Lower lobe of right lung (tissue), 2 donors: ENCODE measurements at regions not wholly inside any gene's neighbourhood (a gene's known extent, or its start where the extent isn't known, plus 50 kb on each side); places are given as distances from the start of the nearest gene placed in this dataset.
A peak's percentile ranks its signal among the peaks of the same experiment; 100 is the strongest.

Experiments
- ATAC-seq, 2 donors: fragments of 200-7000 bp; cut with Tn5 transposase; one replicate each; pipeline ENCODE4 v1.9.1; 2020 to 2022; ENCODE audit warnings: mild to moderate bottlenecking in 2 of 2, moderate library complexity in 2 of 2
- DNase-seq: peaks from one replicate; pipeline ENCODE4 v3.0.0-alpha.2; 2020
- H3K27ac ChIP-seq: fragments of 200-600 bp; one replicate; pipeline ENCODE4 v1.8.0; 2022
- H3K27me3 ChIP-seq: fragments of 200-600 bp; one replicate; pipeline ENCODE4 v1.8.0; 2022; ENCODE audit warnings: low read depth
- H3K36me3 ChIP-seq: fragments of 200-600 bp; one replicate; pipeline ENCODE4 v1.8.0; 2022; ENCODE audit warnings: mild to moderate bottlenecking
- H3K4me1 ChIP-seq: fragments of 200-600 bp; one replicate; pipeline ENCODE4 v1.8.0; 2022
- H3K4me3 ChIP-seq: fragments of 200-600 bp; one replicate; pipeline ENCODE4 v1.8.0; 2022; ENCODE audit warnings: mild to moderate bottlenecking
- H3K9me3 ChIP-seq: fragments of 200-600 bp; one replicate; pipeline ENCODE4 v1.8.0; 2022
- intact Hi-C: fragments of 100-400 bp; cut with DNase I; formaldehyde crosslinking; loops from one replicate; pipeline ENCODE4 v1.11.0; 2022
- TF ChIP-seq, protein P1 (sequence below): fragments of 200-600 bp; IDR thresholded peaks from one replicate; pipeline ENCODE4 v1.8.0; 2022; ENCODE audit warnings: antibody characterized with exemption, mild to moderate bottlenecking
- donor health status: DM: no; HTN: yes; CAD: no; lungs with severe emphysema.

DNA sequence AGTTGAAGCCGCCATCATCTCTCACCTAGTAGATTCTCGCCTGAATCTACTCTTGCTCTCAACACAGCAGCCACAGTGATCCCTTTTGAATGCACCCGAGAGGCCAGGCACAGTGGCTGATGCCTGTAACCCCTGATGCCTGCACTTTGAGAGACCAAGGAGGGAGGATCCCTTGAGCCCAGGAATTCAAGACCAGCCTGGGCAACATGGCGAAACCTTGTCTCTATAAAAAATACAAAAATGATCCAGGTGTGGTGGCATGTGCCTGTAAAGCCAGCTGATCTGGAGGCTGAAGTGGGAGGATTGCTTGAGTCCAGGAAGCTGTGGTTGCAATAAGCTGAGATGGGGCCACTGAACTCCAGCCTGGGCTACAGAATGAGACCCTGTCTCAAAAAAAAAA lies 60.3 kb upstream of the EML4 start:
- Histone ChIP-seq H3K4me1 (peaks cover 45% of the 10 kb centered on the region), H3K9me3 (no peaks in the 10 kb centered on the region), H3K27me3 (no peaks in the 10 kb centered on the region), H3K27ac (no peak overlapping the region), H3K4me3 (no peak overlapping the region), H3K36me3 (no peaks in the 10 kb centered on the region)
- intact Hi-C loops: no loop called here
- ATAC-seq: no peak
- TF ChIP-seq, protein P1, sequence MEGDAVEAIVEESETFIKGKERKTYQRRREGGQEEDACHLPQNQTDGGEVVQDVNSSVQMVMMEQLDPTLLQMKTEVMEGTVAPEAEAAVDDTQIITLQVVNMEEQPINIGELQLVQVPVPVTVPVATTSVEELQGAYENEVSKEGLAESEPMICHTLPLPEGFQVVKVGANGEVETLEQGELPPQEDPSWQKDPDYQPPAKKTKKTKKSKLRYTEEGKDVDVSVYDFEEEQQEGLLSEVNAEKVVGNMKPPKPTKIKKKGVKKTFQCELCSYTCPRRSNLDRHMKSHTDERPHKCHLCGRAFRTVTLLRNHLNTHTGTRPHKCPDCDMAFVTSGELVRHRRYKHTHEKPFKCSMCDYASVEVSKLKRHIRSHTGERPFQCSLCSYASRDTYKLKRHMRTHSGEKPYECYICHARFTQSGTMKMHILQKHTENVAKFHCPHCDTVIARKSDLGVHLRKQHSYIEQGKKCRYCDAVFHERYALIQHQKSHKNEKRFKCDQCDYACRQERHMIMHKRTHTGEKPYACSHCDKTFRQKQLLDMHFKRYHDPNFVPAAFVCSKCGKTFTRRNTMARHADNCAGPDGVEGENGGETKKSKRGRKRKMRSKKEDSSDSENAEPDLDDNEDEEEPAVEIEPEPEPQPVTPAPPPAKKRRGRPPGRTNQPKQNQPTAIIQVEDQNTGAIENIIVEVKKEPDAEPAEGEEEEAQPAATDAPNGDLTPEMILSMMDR: no peak
- no peak for DNase-seq

- TF ChIP-seq, protein P1: no peak
- Histone ChIP-seq H3K4me3 (no peak overlapping the region), H3K36me3 (no peaks in the 10 kb centered on the region), H3K9me3 (no peaks in the 10 kb centered on the region), H3K27ac (peak overlapping the region; percentile 9), H3K4me1 (peaks cover 34% of the 10 kb centered on the region), H3K27me3 (no peaks in the 10 kb centered on the region)
- DNase-seq (no peak), ATAC-seq (no peak)
- intact Hi-C loops: no loop called here
These were observed 59.1 kb upstream of the EML4 start for GRCh38 chr2:42109959-42110640.

GRCh38 chr2:42110641-42111322 lies 58.4 kb upstream of the EML4 start:
- Histone ChIP-seq H3K4me1 (peaks cover 30% of the 10 kb centered on the region), H3K9me3 (no peaks in the 10 kb centered on the region), H3K27me3 (no peaks in the 10 kb centered on the region), H3K4me3 (no peak overlapping the region), H3K27ac (peak overlapping the region; percentile 9), H3K36me3 (no peaks in the 10 kb centered on the region)
- no peak for DNase-seq
- intact Hi-C loops: no loop called here
- TF ChIP-seq, protein P1: no peak
- peak in 1 of 2 donors; percentile 36 for ATAC-seq

DNA sequence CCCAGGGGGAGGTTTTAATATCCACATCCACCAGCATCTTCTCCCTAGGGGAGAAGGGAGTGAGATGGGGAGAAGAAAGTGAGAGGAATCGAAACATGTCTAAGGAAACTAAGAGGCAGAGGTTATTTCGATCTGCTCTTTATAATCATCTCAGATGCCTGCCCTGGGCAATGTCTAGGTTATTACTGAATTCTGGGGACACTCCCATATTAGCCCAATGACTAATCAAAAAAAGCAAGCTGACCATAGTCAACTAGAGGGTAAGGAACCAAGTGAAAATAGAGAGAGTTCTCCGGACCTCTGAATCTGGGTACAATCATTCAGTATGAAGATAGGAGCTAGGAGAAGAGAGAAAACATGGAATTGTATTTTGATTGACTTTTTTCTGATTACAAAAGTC lies 56.7 kb upstream of the EML4 start:
- intact Hi-C loops: no loop called here
- H3K9me3 ChIP-seq: no peaks in the 10 kb centered on the region
- TF ChIP-seq, protein P1: no peak

GRCh38 chr2:42113452-42113851 lies 55.7 kb upstream of the EML4 start:
- Histone ChIP-seq H3K4me1 (peaks cover 36% of the 10 kb centered on the region), H3K27me3 (no peaks in the 10 kb centered on the region), H3K4me3 (no peak overlapping the region), H3K9me3 (no peaks in the 10 kb centered on the region), H3K27ac (no peak overlapping the region), H3K36me3 (no peaks in the 10 kb centered on the region)
- intact Hi-C loops: no loop called here
- ATAC-seq (no peak), DNase-seq (no peak)
- TF ChIP-seq, protein P1: no peak

More for the DNA sequence above, 56.7 kb upstream of the EML4 start:
- ATAC-seq (no peak), DNase-seq (no peak)
- H3K4me3 ChIP-seq: no peak overlapping the region
- peaks cover 31% of the 10 kb centered on the region for H3K4me1 ChIP-seq
- no peak overlapping the region for H3K27ac ChIP-seq
- no peaks in the 10 kb centered on the region for H3K27me3 ChIP-seq
- no peaks in the 10 kb centered on the region for H3K36me3 ChIP-seq
